NT2/D1 (cell line): ENCODE measurements at regions not wholly inside any gene's neighbourhood (a gene's known extent, or its start where the extent isn't known, plus 50 kb on each side); places are given as distances from the start of the nearest gene placed in this dataset.

Source experiments
- DNase-seq: peaks from one replicate; pipeline ENCODE4 v3.0.0-alpha.2; 2011; ENCODE audit warnings: low read depth, low spot score
- H3K27me3 ChIP-seq: 2 replicates; pipeline ENCODE4 v1.6.0; 2011; ENCODE audit warnings: mild to moderate bottlenecking; ENCODE audit not compliant: insufficient read length, insufficient read depth
- H3K36me3 ChIP-seq: 2 replicates; pipeline ENCODE4 v1.6.1; 2011; ENCODE audit warnings: mild to moderate bottlenecking, low read length, mixed read lengths; ENCODE audit not compliant: insufficient read depth, insufficient read length
- H3K4me1 ChIP-seq: 2 replicates; pipeline ENCODE4 v1.5.1; 2011; ENCODE audit not compliant: insufficient read depth, insufficient read length
- H3K4me3 ChIP-seq: 2 replicates; pipeline ENCODE4 v1.5.1; 2011; ENCODE audit warnings: low read depth; ENCODE audit not compliant: insufficient read length
- H3K9ac ChIP-seq: 2 replicates; pipeline ENCODE4 v1.6.0; 2011; ENCODE audit warnings: low read depth; ENCODE audit not compliant: insufficient read length
- H3K9me3 ChIP-seq: 2 replicates; pipeline ENCODE4 v1.5.1; 2011; ENCODE audit warnings: mild to moderate bottlenecking, low read length; ENCODE audit not compliant: insufficient read depth
- SUZ12 ChIP-seq: IDR thresholded peaks from 2 replicates; pipeline ENCODE4 v1.6.1; 2011; ENCODE audit not compliant: insufficient read length, insufficient read depth; ENCODE audit errors: extremely low read depth
- YY1 ChIP-seq: IDR thresholded peaks from 2 replicates; pipeline ENCODE4 v1.6.1; 2011; ENCODE audit not compliant: insufficient read length, insufficient read depth
- ZNF274 ChIP-seq: IDR thresholded peaks from 2 replicates; pipeline ENCODE4 v1.6.1; 2011; ENCODE audit warnings: mild to moderate bottlenecking, low read depth, low read length

GRCh38 chr10:57165671-57166070 lies 804.6 kb upstream of the ZWINT start:
- Histone ChIP-seq H3K9ac (no peak overlapping the region), H3K9me3 (no peaks in the 10 kb centered on the region), H3K27me3 (no peaks in the 10 kb centered on the region), H3K4me1 (peaks cover 3% of the 10 kb centered on the region), H3K36me3 (no peaks in the 10 kb centered on the region), H3K4me3 (no peak overlapping the region)
- no peak for DNase-seq
- TF ChIP-seq ZNF274 (no peak), SUZ12 (no peak)

- Histone ChIP-seq H3K27me3 (no peaks in the 10 kb centered on the region), H3K4me1 (peaks cover 3% of the 10 kb centered on the region), H3K4me3 (no peak overlapping the region), H3K9me3 (no peaks in the 10 kb centered on the region), H3K36me3 (no peaks in the 10 kb centered on the region), H3K9ac (no peak overlapping the region)
- no peak for DNase-seq
- TF ChIP-seq YY1, result no peak
- TF ChIP-seq SUZ12, result no peak
- TF ChIP-seq ZNF274, result no peak
Measured at GRCh38 chr10:57162231-57162630, 801.2 kb upstream of the ZWINT start.

- Histone ChIP-seq H3K27me3 (no peaks in the 10 kb centered on the region), H3K36me3 (no peaks in the 10 kb centered on the region), H3K9me3 (no peaks in the 10 kb centered on the region), H3K9ac (no peak overlapping the region), H3K4me1 (peaks cover 3% of the 10 kb centered on the region), H3K4me3 (no peak overlapping the region)
- DNase-seq, result no peak
- TF ChIP-seq SUZ12 (no peak), ZNF274 (no peak), YY1 (no peak)
Measured at GRCh38 chr10:57161157-57161556, 800.1 kb upstream of the ZWINT start.

DNA sequence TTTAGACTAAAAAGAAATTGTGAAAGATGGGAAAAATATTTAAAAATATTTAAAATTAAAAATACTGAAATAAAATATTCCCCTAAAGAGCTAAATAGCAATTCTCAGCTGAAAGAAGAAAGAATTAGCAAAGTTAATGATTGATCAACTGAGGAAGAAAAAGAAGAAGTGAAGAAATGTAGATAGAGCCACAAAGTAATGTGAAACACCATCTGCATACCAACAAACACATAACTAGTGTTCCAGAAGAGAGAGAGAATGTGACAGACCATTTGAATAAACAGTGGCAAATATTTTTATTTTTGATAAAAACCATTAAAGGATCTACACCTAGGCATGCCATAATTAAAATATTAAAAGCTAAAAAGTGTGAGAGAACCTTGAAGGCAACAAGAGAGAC lies 784.5 kb upstream of the ZWINT start:
- H3K36me3 ChIP-seq, result no peaks in the 10 kb centered on the region
- H3K27me3 ChIP-seq, result peaks cover 34% of the 10 kb centered on the region
- H3K9ac ChIP-seq, result no peak overlapping the region
- DNase-seq, result no peak
- no peak for TF ChIP-seq ZNF274
- no peak for TF ChIP-seq SUZ12
- TF ChIP-seq YY1, result no peak
- no peaks in the 10 kb centered on the region for H3K4me1 ChIP-seq
- H3K4me3 ChIP-seq, result no peak overlapping the region
- H3K9me3 ChIP-seq, result peaks cover 13% of the 10 kb centered on the region; the same call in 1 of the 2 replicates

GRCh38 chr10:57142925-57143576 lies 782.0 kb upstream of the ZWINT start:
- DNase-seq, result peak; percentile 63
- Histone ChIP-seq H3K4me1 (no peaks in the 10 kb centered on the region), H3K27me3 (peaks cover 53% of the 10 kb centered on the region), H3K36me3 (no peaks in the 10 kb centered on the region), H3K4me3 (no peak overlapping the region), H3K9me3 (peaks cover 13% of the 10 kb centered on the region; the same call in 1 of the 2 replicates), H3K9ac (no peak overlapping the region)
- TF ChIP-seq ZNF274 (no peak), SUZ12 (no peak), YY1 (no peak)

- DNase-seq, result no peak
- Histone ChIP-seq H3K9ac (no peak overlapping the region), H3K36me3 (no peaks in the 10 kb centered on the region), H3K9me3 (peaks cover 13% of the 10 kb centered on the region; the same call in 1 of the 2 replicates), H3K27me3 (peaks cover 60% of the 10 kb centered on the region), H3K4me3 (no peak overlapping the region), H3K4me1 (no peaks in the 10 kb centered on the region)
- no peak for TF ChIP-seq SUZ12
- no peak for TF ChIP-seq ZNF274
- TF ChIP-seq YY1, result no peak
Measured at GRCh38 chr10:57141708-57142107, 780.6 kb upstream of the ZWINT start.

DNA sequence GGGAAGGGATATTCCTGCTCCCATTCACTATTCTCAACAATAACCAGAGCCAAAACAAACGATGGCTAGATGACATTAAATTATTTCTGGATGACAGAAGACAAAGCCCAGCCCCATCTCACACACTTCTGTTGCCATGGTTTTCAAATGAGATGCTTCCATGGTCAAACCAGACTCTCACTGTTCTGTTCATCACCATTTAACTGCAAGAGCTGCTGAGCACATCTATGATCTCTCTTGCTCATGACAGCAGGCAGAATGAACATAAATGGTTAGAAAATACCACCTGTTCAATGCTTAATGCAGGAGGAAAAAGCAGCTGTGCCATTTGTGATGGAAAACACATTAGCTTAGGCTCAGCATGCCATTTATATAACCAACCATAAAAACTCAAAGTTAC lies 758.6 kb upstream of the ZWINT start:
- DNase-seq, result no peak
- Histone ChIP-seq H3K27me3 (no peaks in the 10 kb centered on the region), H3K4me1 (no peaks in the 10 kb centered on the region), H3K36me3 (no peaks in the 10 kb centered on the region), H3K9ac (no peak overlapping the region), H3K9me3 (no peaks in the 10 kb centered on the region), H3K4me3 (no peak overlapping the region)
- TF ChIP-seq YY1 (no peak), SUZ12 (no peak), ZNF274 (no peak)
